ENCODE measurements at regions not wholly inside any gene's neighbourhood (a gene's known extent, or its start where the extent isn't known, plus 50 kb on each side); places are given as distances from the start of the nearest gene placed in this dataset.

- no peak for TF ChIP-seq ELK1 (IDR thresholded peaks at IDR 0.05; ENCODE audit: borderline replicate concordance, low read depth, low read length)
- TF ChIP-seq MAFK (IDR thresholded peaks at IDR 0.05; ENCODE audit: low read depth, low read length), result no peak
- TF ChIP-seq RCOR1 (IDR thresholded peaks at IDR 0.05; ENCODE audit: insufficient replicate concordance, low read length), result no peak
- TF ChIP-seq CTCF (conservative IDR thresholded peaks at IDR 0.05; ENCODE audit: low read depth, low read length), result no peak
- no peak for TF ChIP-seq POLR2A (IDR thresholded peaks at IDR 0.05; ENCODE audit: low read depth, low read length)
- no peak for TF ChIP-seq MAZ (IDR thresholded peaks at IDR 0.05; ENCODE audit: borderline replicate concordance, low read depth, low read length)
- no peak for TF ChIP-seq MXI1 (IDR thresholded peaks at IDR 0.05; ENCODE audit: borderline replicate concordance, low read depth, low read length)
Measured at GRCh38 chr13:47190696-47191305, 293.9 kb upstream of the HTR2A start.
